Renal cortical epithelial cell (primary cell): ENCODE measurements at regions not wholly inside any gene's neighbourhood (a gene's known extent, or its start where the extent isn't known, plus 50 kb on each side); places are given as distances from the start of the nearest gene placed in this dataset.
A peak's percentile ranks its signal among the peaks of the same experiment; 100 is the strongest.
"Not testable (repeated sequence)": the region's sequence is repeated elsewhere in the genome, so short reads cannot be mapped to it uniquely, and the experiment has no call there.

Experiments
- DNase-seq: peaks from one replicate; pipeline ENCODE4 v3.0.0-alpha.2; 2011; ENCODE audit warnings: low read depth

- not testable (repeated sequence) for DNase-seq
Measured at GRCh38 chr1:144516172-144516571, 54.7 kb upstream of the NBPF15 start.

- not testable (repeated sequence) for DNase-seq
Measured at GRCh38 chr1:144516906-144517305, 55.4 kb upstream of the NBPF15 start.

GRCh38 chr1:144518439-144518838, 57.0 kb upstream of the NBPF15 start:
- not testable (repeated sequence) for DNase-seq

GRCh38 chr1:144519528-144520189, 58.2 kb upstream of the NBPF15 start:
- not testable (repeated sequence) for DNase-seq

GRCh38 chr1:144523661-144524407, 62.4 kb upstream of the NBPF15 start:
- peak; percentile 62 for DNase-seq

GRCh38 chr1:144532156-144532607, 60.5 kb upstream of the PPIAL4F start:
- DNase-seq = not testable (repeated sequence)

GRCh38 chr1:144533480-144533879, 59.2 kb upstream of the PPIAL4F start:
- not testable (repeated sequence) for DNase-seq

GRCh38 chr1:144534286-144534685, 58.4 kb upstream of the PPIAL4F start:
- DNase-seq = not testable (repeated sequence)

GRCh38 chr1:144536677-144537076, 56.0 kb upstream of the PPIAL4F start:
- DNase-seq = not testable (repeated sequence)

GRCh38 chr1:144537234-144537633, 55.5 kb upstream of the PPIAL4F start:
- DNase-seq = not testable (repeated sequence)

GRCh38 chr1:144538736-144539135, 54.0 kb upstream of the PPIAL4F start:
- DNase-seq = not testable (repeated sequence)

- not testable (repeated sequence) for DNase-seq
Measured at GRCh38 chr1:144539191-144539960, 53.3 kb upstream of the PPIAL4F start.
